PC-3 (cell line): ENCODE measurements at regions not wholly inside any gene's neighbourhood (a gene's known extent, or its start where the extent isn't known, plus 50 kb on each side); places are given as distances from the start of the nearest gene placed in this dataset.

Source experiments
- EZH2 ChIP-seq: fragments of 300-600 bp; sonication (generic); IDR thresholded peaks from one replicate; pipeline ENCODE4 v1.6.1; 2017; ENCODE audit warnings: antibody characterized with exemption, mild to moderate bottlenecking, low read length; ENCODE audit not compliant: unreplicated experiment
- EZH2phosphoT487 ChIP-seq: fragments of 300-600 bp; sonication (generic); IDR thresholded peaks from 2 replicates; pipeline ENCODE4 v1.6.1; 2018; ENCODE audit warnings: mild to moderate bottlenecking, antibody characterized with exemption, low read length, borderline replicate concordance
- TF ChIP-seq, protein P1 (sequence below): fragments of 300-600 bp; sonication (generic); conservative IDR thresholded peaks from 2 replicates; pipeline ENCODE4 v1.5.1; 2017; ENCODE audit warnings: antibody characterized with exemption, low read depth, mild to moderate bottlenecking, low read length

DNA sequence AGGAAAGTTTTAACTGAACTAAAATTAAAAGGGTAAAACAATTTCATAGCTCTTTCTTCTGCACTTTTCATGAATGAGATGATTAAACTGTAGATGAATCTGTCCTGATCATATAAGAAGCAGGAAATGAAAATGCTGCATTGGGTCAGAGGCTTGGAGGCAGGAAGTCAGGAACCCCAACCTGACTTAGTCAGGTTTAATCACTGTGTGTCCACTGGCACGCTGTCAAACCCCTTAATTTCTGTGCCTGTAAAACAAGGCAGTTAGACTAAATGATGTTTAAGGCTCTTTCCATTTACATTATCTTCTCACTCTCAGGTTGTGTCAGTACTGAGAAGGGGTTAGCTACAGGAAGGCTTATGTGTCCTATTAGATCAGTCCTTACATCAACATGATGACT is 193.3 kb upstream of the TTC14 start:
- TF ChIP-seq, protein P1, sequence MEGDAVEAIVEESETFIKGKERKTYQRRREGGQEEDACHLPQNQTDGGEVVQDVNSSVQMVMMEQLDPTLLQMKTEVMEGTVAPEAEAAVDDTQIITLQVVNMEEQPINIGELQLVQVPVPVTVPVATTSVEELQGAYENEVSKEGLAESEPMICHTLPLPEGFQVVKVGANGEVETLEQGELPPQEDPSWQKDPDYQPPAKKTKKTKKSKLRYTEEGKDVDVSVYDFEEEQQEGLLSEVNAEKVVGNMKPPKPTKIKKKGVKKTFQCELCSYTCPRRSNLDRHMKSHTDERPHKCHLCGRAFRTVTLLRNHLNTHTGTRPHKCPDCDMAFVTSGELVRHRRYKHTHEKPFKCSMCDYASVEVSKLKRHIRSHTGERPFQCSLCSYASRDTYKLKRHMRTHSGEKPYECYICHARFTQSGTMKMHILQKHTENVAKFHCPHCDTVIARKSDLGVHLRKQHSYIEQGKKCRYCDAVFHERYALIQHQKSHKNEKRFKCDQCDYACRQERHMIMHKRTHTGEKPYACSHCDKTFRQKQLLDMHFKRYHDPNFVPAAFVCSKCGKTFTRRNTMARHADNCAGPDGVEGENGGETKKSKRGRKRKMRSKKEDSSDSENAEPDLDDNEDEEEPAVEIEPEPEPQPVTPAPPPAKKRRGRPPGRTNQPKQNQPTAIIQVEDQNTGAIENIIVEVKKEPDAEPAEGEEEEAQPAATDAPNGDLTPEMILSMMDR = no peak
- TF ChIP-seq EZH2phosphoT487 (no peak), EZH2 (no peak)
